GM19023 (cell line): ENCODE measurements at regions not wholly inside any gene's neighbourhood (a gene's known extent, or its start where the extent isn't known, plus 50 kb on each side); places are given as distances from the start of the nearest gene placed in this dataset.
"Not testable (repeated sequence)": the region's sequence is repeated elsewhere in the genome, so short reads cannot be mapped to it uniquely, and the experiment has no call there.

Experiments
- ATAC-seq: cut with Tn5 transposase; IDR thresholded peaks from one replicate; pipeline ENCODE4 v1.9.1; 2021; ENCODE audit warnings: mild to moderate bottlenecking, moderate library complexity; ENCODE audit not compliant: unreplicated experiment

DNA sequence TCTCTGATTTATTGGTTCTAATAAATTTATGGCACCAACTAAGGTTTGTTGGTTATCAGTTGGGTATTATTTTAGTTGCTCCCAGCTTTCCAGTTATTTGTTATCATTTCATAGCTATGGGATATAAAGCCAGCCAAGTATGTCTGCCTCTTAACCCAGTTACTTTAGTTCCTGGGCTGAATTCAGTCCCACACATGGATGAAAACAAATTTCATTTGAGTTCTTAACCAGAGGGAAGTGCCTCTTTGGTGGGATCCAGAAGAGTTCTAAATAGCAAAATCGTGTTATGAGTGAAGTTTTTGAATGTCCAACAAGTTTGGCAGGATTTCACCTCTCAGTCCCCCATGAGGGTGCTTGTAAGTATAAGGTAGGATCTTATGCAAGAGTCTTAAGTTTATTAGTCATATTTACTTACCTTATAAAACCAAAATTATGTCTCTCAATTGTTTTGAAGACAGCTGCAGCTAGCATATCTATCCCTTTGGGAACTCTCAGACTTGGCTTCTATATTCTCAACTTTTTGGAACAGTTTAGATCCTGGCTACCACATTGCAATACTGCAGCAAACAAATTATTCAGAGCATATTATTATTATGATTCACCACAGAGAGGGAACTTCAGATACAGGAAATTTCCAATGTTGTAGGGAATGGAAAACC is 683.6 kb downstream of the BCKDHB start:
- no peak for ATAC-seq

DNA sequence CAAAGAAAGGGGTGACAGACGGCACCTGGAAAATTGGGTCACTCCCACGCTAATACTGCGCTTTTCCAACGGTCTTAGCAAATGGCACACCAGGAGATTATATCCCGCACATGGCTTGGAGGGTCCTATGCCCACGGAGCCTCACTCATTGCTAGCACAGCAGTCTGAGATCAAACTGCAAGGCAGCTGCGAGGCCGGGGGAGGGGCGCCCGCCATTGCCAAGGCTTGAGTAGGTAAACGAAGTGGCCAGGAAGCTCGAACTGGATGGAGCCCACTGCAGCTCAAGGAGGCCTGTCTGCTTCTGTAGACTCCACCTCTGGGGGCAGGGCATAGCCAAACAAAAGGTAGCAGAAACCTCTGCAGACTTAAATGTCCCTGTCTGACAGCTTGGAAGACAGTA is 676.8 kb downstream of the BCKDHB start:
- ATAC-seq: not testable (repeated sequence)

DNA sequence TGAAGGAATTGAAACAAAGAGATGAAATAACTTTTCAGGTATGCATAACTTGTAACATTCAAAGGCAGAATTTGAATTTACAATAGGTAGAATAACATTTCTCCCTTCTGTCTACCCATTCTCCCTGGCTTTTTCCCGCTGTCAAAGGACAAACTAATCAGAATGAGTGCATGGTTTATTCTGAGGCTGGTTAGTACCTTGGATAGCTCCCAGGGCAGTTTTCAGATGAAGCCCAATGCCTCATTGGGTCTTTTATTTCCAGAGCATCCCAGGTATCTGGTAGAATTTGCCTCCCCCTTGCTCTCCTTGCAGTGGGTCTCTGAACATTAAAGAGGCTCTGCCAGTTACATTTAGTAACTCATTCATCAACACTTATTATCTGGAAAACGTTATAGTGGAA is 665.5 kb downstream of the BCKDHB start:
- no peak for ATAC-seq

DNA sequence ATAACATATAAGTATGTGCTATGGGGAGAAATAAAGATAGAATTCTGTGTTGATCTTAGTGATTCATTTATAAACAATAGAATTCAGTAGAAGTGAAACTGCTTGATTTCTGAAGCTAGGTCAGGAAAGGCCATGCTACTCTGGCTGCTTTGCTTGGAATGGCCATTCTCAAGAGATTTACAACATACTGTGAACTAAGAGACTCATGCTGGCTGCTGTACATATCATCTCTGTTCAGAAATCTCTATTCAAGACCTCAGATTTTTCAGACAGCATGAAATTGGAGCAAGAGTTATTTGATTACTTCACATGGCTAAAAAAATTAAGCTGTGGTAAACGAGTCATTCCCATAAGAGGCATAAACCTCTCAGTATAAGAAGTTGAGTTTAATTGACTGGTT is 662.6 kb downstream of the BCKDHB start:
- no peak for ATAC-seq

DNA sequence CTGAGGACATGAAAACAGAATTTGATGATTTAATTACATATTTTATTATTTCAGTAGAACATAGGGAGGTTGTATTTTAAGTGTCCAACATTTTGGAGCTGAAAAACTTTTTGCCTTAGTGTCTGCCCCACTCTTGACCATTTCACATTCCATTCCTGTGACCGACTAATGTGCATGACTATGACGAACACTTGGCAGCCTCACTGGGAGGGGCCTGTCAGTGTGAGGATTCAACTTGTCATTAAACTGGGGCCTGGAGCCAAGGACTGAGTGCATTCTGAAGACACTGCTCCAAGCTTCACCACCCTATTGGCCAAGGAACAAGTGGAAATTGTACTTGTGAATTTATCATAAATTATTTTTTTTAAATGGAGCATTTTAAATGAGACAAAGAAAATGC is 661.3 kb downstream of the BCKDHB start:
- ATAC-seq: no peak

DNA sequence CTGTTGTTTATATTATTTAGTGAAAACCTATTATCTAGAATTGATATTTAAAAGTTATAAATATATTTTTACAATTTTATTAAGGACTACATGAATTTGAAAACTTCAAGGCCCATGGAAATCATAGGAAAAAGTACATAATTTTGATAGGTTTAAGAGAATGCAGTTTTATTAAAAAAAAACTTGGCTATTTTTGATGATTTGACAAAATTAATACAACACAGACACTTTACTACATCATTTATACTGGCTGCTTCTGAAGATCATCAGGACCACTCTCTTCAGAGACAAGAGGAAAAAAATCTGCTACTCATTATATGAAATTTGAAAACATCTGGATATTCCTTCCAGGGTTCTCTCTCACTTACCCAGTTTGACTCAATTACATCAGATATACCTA is 637.7 kb downstream of the BCKDHB start:
- no peak for ATAC-seq

DNA sequence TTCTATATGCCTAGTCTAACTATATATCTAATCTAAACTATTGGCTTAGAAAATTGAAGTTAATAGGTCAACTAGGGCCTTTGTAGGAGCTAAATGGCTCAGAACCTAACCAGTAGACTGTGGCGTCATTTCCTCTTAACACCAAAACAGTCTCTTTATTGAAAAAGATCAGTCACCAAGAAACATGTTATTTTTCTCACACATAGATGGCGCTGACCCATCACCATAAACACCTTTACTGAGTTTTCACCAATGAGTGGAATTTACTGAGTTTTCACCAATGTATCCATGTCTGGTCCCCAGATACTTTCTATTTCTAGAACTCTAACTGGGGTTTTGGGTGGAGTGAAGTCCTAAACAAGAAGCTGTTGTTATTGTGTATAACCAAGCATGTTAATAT is 636.0 kb downstream of the BCKDHB start:
- ATAC-seq: no peak

DNA sequence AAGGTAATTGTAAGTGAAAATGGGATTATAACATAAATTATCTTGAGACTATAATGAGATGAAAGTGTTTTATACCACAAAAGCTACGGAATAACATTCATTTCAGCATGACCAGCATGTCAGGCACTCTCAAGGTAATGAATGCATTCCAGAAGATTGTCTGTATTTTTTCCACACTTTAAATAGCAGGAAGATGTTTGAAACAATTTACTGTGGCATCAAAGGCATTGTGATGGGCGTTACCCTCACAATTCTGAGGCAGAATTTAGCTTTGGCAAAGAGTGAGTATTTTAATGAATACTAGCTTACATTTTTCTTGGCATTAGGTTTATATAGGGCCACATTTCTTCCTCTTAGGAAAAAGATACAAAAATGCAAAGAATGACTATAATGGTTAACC is 627.2 kb downstream of the BCKDHB start:
- no peak for ATAC-seq

DNA sequence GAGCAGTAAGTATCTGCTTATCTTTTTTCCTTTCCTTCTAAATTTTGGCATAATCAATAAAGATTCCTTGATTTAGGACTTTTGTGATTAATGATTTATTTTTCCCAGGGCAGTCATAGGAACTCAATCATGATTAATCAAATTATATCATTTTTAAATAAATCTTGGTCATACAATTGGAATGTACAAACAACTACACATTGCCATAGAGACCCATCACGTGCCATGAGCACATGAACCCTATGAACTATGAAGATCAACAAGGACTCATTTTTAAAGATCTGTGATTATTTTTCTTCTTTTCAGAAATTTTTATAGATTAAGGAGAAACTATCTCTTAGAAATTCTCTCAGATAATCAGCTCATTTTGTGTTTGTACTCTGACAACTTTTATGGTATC is 622.4 kb downstream of the BCKDHB start:
- no peak for ATAC-seq

DNA sequence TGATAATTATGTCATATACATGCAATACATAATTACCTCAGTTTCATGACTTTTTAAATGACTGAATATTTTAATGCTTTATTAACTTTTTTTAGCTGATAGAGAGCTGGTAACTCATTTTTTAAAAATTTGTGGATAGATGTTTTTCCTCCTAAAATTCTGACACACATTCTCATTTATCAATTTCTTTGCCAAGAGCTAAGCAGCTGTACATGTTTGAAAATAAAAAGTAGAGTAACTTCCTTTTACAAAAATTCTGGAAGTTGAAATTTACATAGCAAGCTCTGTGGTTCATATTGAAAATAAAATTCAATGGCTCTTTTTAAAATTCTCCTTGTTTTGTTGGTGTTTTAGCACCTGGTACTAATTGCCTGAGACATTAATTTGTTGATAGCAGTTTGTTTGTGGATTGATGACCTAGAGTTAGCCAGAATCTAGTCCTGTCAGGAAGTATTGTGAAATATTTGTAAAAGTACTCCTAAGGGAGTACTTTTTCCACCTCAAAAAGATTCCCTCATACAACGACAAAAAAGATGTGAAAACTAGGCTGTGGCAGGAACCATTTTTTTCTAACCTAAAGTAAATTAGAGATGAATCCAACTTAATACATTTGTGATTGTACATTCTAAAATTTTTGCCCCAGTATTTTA is 621.8 kb downstream of the BCKDHB start:
- no peak for ATAC-seq

DNA sequence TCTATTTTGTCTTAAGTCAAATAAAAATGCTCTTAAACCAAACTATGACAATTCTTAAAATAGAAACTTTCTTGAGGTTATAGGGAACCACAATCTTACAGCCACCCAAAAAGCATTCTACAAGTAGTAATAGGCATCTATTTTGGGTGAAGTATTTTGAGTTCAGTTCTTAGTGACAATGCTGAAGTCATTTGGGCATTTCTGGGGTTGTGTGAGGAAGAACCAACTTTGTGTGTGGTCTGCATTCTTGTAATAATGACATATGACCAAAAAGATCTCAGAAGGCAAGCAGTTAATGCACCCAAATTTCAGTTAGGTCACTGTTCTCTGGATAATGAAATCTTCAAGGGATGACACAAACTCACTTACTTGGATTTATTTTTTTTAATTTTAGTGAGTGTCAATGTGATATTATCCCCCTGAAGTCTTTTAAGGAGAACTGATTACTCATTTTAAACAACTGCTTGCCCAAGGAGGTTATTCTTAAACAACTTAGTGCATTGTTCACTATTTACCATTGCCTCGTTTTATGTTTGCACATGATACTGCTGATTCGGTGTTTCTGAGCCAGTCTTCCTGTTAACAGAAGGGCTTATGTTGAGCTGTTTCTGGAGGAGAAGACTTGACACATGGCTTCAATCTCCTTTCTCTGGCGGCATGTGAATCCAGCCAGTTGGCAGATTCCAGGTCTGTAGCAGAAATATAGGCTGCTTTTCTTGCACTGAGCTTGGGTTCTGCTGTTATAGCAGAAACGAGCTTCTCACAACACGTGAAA is 618.9 kb downstream of the BCKDHB start:
- ATAC-seq: no peak

DNA sequence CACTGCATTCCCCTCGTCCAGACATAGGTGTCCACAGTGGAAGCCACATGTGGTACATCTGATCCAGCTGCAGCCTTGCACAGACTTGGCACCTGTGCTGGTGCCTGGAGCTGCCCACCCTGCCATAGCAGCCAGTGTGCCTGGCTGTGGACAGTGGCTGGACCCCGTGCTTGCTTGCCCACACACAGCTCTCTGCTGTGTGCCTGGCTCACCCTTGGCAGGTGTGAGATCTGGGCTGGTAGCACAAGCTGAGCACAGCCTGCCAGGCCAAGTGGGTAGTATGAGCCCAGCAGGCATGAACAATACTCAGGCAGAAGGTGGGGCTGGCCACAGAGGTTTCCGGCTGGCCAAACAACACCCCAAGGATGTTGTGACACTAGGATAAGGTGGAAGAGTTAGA is 614.4 kb downstream of the BCKDHB start:
- no peak for ATAC-seq

DNA sequence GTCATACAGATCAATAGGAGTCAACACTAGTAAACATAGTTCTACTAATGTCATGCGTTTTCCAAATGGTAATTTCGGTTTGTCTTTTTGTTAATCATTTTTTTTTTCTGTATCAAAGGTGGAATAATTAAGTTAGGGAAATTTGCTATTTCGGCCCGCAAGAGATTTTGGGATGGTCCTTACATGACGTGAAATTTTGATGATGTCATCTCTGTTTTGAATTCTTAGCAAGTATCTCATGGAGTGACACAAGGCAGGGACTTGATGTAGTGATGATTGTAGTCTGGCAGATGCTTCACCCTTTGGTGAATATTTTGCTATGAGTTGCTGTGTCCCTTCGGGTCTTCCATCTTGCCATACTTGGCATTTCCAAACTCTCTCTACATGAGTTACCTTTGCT is 608.0 kb downstream of the BCKDHB start:
- no peak for ATAC-seq

DNA sequence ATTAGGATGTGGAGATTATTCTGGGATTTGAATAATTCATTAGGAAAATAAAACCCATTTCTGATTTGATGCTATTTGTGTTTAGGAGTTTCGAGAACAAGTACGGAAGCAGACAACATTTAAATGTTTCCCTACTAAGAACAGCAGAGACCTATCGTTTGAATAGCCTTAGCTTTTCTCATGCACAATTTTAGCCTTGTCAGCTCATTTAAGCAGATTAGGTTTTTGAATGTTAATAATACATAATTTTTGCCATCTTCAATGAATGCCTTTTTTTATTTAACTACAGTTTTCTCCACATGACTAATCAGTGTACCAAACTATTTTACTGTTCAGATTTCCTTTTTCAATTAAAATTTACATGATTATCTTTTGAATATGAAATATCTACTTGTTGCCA is 592.0 kb downstream of the BCKDHB start:
- no peak for ATAC-seq

DNA sequence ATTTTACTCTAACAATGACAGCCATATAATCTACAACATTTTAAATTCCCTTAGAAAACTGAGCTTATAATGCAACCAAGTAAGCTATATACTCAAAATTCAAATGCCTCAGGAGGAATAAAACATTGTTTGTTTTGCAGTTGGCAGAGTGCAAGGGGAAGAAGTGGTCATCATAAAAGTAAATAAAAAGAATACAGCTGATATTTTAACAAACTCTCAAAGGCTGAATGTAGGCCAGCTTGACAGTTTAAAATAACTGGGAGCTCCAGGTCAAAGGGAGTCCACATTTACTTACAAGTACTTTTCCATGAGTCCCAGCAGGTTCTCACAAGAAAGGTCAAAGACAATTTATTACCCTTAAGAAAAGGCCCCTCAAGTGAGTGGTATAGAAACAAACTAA is 589.8 kb downstream of the BCKDHB start:
- ATAC-seq: no peak

DNA sequence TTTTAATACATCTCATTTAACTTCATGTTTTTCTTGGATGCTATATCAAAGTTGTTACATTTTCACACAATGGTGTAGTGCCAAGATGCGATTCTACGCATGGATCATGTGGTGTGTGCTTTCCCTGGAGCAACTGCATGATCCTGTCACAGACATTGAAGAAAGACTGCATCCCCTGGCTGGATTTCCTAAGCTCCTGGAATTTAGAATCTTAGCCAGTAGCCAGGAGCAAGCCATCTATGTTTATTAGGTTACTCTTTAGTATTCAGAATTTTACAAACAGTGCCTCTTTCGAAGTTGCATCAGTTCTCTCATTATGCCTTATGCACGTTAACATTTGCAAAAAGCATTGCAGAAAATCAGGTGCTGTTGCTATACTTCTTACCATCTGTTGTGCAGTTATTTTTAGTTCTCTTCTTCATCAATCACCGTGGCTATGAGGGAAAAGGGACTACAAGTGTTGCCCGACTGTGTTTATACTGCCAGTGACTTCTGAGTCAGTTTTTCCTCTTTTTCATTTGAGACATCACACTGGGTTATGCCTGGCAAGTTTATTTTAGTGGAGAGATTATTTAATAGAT is 584.2 kb downstream of the BCKDHB start:
- ATAC-seq: no peak

DNA sequence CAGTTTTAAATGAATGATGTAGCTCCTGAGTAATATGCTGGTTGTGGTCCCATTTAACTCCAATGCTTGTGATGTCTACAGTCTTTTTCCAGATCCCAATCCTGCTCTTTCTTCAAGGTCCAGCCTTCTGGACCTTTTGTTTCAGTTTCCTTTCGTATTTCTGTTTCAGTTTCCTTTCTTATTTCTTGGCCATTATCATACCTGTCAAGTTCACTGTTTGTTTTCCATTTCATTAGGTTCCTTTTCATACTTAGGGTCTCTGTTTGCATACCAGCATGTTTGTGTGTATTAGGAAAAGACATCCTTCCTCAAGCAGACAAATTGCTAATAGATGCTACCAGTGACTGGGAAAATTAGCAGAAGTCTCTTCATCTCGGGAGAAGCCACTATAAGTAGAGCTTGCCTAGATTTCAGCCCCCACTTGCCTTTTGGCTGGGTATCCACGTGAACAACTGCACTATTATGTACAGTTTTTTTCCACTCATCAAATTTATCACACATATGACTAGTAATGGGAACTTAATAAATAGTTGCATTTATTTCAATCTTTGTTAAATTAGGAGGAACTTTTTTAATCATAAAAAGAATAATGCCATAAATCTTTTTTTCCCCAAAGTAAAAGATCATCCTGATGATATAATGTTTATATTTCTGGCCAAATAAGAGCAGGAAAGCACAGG is 583.4 kb downstream of the BCKDHB start:
- no peak for ATAC-seq

DNA sequence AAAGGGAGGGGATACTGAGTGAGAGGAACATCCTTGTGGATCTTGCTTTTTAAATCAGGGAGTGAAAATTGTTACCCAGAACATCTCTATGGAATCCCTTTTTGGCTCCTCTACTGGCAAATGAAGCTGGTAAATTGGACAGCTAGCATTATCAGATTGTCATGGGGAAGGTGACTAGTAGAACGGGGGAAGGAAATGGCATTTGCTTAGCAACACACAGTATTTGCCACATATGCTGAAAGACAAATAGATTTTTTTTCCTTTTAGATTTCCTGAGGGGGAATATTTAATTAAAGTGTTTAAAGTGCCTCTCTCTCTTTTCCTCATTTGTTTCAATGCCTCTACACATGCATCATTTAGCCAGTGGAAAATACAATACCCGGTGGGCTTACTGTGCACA is 573.5 kb downstream of the BCKDHB start:
- no peak for ATAC-seq

DNA sequence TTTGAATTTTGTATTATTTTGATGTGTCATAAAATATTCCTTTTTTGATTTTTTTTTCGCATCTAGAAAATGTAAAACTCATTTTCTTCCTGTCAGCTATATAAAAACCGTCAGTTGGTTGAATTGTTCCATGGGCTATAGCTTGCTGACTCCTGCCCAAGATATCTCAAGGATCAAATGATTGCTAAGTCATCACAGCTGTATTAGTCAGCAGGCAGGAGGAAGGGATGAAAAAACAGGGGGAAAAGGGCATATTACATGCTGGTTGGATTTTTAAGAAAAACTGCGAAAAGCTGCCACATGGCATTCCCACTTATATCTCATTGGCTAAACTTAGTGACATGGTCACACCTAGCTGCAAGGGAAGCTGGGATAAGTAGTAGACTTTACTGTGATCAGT is 569.9 kb downstream of the BCKDHB start:
- ATAC-seq: no peak

DNA sequence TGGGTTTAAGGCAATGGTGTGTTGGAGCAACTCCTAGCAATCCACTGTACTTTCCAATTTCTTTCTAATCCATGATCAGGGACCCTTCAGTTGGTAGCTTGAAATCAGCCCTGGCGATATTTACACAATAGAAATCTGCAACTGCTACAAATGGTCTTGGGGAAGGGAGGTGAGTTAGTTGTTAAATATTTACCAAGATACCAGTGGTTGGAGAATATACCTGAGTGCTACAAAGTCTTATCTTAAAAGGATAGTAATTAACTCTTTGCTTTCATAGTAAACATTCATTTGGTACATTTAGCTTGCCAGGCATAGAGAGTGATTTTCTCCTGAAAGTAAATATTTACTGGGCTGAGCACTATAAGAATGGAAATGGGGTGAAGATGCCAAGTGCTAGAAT is 568.2 kb downstream of the BCKDHB start:
- ATAC-seq: no peak

DNA sequence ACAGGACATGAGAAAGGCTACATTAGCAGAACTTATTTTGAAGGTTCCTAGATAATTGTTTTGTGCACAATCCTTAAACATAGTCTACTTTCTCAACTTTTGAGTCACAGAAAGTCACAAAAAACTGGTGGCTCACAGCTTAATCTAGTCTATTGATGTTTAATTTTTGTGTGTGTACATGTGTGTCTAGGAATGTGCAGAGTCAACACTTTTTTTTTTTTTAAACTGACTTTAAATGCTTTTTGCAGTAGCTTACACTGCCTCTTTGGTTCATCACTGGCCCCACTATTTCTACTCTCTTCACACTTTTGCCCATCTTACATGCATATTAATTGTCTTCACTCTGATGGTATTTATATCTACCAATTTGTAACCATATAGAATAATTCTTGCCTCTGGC is 566.9 kb downstream of the BCKDHB start:
- ATAC-seq: no peak
